NCI-H460 (cell line): ENCODE measurements at regions not wholly inside any gene's neighbourhood (a gene's known extent, or its start where the extent isn't known, plus 50 kb on each side); places are given as distances from the start of the nearest gene placed in this dataset.
"Not testable (repeated sequence)": the region's sequence is repeated elsewhere in the genome, so short reads cannot be mapped to it uniquely, and the experiment has no call there.

Experiments used
- DNase-seq: peaks from one replicate; pipeline ENCODE4 v3.0.0-alpha.2; 2016; ENCODE audit warnings: low read depth; ENCODE audit errors: extremely low read depth

- no peak for DNase-seq
Observed at GRCh38 chr18:56489893-56490292, 148.5 kb downstream of the TXNL1 start.

DNA sequence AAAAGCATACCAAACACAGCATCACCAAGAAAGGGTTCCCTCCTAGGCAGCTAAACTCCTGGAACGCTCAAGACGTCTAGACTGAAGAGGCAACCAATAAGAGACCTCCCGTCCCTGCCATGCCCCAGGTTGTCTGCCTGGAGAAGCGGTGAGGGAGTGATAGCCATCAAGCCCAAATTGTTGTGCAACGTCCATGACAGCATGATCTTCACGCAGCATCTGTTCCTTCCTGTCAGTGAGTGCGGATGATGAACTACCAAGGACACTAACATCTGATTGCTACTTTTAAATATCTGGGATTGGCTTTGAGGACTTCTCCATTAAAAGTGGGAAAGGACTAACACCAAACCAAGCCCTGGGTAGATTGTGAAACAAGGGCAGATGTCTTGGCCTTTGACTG lies 149.7 kb downstream of the TXNL1 start:
- no peak for DNase-seq

GRCh38 chr18:56487801-56488200 lies 150.6 kb downstream of the TXNL1 start:
- no peak for DNase-seq

- no peak for DNase-seq
Observed at GRCh38 chr18:56483386-56483785, 155.0 kb downstream of the TXNL1 start.

GRCh38 chr18:56482813-56483212 lies 155.6 kb downstream of the TXNL1 start:
- DNase-seq: not testable (repeated sequence)

DNA sequence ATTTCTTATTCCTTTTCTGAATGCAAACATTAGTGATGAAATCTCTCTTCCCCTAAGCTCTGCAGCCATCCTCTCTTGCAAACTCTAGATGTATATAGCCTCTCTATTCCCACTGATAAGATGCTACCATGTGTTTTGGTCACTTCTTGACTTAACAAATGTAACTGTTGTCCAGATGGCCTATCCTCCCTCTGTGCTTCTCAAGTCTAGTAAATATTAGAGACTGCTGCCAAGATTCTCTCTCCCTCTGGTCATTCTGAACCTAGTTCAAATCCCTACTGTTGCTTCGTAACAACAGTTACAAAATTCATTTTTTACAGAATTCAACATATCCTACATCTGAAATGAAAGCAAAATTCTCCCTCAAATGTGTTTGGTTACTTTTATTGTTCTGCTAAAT lies 156.6 kb downstream of the TXNL1 start:
- DNase-seq: no peak

GRCh38 chr18:56479841-56480240 lies 158.6 kb downstream of the TXNL1 start:
- no peak for DNase-seq

GRCh38 chr18:56475250-56475649 lies 163.1 kb downstream of the TXNL1 start:
- DNase-seq: no peak

- DNase-seq: no peak
Observed at GRCh38 chr18:56473400-56474024, 164.9 kb downstream of the TXNL1 start.

DNA sequence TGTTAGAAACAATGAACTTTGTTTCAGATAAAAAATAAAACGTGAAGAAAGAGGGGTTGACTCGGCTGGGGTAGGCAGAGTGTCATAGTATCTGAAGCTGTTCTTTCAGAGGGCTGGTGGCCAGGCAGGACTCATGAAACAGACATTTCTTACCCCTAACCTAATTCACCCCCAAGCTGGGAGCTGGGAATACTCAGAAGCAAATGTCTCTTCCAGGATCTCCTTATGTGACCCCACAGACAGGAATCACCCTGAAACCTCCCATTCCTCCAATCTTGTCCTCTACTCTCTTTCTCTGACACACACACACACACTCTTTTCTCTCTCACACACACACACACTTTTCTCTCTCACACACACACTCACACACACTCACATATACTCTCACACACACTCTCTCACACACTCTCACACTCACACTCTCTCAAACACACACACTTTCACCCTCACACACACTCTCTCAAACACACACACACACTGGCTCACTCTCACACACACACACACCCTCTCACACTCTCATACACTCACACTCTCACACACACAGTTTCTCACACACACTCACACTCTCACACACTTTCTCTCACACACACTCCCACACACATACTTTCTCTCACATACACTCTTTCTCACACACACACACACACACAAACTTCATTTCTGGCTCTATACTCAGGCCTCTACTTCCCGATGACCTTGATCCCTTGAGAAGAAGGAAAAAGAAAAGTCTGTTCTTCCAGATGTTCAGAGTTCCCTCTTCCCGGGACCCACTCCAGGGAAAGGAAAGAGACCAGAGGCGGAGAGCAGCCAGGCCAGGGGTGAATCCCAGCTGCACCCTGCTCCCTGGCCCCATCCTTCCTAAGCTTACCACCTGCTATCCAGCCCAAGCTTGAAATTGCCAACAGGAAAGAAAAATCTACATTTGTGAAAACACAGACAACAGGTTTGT lies 167.7 kb downstream of the TXNL1 start:
- DNase-seq: no peak

DNA sequence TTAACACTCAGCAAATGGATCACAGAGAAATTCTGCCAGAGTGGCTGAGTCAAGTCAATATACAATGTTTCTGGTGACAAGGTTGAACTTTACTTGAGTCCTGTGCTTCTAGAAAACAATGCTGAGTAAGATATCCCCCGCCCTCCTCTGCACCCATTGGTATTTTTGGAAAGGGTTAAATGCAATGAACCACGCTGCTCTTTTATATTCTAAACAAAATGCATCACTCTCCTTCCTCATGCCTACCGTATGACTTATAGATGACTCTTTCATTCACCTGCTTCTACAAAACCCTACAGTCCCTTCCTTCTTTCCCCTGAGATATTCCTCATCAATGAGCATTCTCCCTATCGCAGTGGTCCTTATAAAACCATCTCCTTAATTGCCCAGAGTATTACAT lies 168.8 kb downstream of the TXNL1 start:
- no peak for DNase-seq

DNA sequence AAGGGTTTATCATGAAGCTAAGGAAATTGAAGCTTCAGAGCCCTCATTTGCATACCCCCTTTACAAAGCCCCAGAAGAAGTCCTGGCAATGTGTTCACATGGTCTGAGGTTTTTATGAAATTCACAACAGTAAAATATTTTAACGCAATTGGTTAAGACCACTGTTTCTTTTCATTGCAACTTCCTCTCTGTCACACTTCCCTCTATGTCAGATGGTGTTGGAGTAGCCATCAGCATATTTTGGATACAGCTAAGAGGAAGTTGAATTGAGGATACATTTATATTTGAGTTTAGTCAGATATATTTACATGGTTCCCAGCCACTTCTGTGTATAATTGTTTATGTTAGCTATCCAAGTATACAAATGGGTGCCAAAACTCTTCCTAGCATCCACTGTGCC lies 170.0 kb downstream of the TXNL1 start:
- no peak for DNase-seq

- no peak for DNase-seq
Observed at GRCh38 chr18:56462276-56462675, 176.1 kb downstream of the TXNL1 start.

- no peak for DNase-seq
Observed at GRCh38 chr18:56461151-56461550, 177.2 kb downstream of the TXNL1 start.

DNA sequence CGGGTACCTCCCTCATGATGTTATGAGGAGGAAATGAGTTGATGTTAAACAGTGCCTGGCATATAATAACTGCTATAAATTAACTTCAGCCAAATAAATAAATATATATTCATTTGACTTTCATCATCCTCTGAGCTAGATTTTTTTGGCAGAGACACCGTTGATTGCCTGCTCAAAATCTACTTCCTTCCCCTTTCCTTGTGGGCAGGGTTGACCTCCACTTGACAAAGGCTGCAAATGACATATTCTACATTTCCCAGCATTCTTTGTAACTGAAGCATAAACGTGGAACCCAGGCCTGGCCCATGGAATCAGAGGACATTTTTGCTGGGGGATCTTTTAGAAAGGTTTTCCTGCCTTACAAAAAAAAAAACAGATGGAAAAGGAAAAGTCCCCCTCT lies 177.8 kb downstream of the TXNL1 start:
- DNase-seq: no peak

DNA sequence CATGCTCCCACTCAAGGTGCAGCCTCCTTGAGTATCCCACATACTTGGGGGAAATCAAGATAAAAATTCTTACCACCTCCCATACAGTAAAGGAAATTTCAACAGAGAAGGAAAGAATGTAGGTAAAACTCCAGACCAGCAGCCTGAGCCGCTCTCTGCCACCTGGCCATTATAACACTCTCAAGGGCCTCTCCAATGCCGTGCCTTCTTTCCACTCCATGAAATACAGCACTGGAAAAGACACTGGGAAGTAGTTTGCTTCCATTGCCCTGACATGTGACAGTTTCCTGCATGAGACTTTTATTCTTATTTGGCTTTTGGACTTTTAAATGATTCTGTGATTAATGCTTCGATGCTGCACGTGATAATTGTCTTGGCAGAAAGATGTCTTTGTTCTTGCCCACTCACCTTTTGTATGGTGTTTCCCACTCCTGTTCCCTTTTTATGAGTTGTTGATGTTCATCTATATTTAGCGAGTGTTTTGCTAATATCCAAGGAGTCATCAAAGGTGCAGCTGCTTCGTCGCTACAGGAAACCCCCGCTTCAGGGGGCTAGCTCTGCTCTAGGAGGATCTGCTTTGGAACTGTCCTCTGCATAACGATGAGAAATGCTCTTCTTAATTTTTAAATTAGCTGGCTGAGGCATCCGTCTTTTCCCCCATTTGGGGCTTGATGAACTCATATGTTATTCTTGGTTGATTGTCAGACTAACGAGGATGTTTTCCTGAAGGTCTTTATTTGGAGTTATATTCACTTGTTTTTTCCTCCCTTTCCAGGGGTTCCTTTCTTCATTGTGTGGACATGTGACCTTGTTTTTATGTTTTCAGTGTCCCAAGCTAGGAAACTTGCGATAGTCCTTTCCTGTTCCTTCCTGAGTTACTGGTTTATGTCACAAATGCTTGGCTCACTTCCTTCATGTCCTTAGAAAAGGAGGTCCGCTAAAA lies 179.4 kb downstream of the TXNL1 start:
- no peak for DNase-seq

DNA sequence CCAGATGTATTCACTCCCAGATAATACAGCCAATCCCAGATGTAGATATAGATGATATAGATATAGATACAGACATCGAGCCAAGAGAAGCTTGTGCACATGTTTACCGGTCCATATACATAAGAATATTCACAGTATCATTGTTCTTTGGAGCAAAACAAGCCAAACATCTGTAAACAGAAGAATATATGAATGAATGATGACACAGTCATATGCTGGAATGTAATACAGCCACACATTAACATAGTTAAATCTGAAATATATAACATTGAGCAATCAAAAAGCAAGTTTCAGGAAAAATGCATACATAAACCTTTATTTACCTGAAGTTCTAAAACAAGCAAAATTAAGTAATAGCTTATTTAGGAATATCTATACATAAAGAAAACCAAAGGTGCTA lies 182.5 kb downstream of the TXNL1 start:
- no peak for DNase-seq

DNA sequence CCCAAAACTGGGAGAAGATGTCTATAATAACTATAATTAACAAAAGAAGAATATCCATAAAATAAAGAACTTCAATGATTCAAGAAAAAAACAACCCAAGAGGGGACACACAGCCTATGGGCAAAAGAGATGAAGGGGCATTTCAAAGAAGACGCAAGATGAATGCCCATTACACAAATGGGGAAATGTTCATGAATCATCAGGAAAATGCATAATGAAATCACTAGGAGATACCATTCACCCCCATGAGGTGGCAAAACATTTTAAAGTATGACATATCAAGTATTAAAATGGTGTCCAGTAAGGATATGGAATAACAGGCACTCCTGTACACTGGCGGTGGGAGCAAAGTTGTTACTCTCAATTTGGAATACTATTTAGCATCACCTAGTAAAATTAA lies 183.3 kb downstream of the TXNL1 start:
- no peak for DNase-seq

- no peak for DNase-seq
Observed at GRCh38 chr18:56453631-56454030, 184.8 kb downstream of the TXNL1 start.

- no peak for DNase-seq
Observed at GRCh38 chr18:56451188-56451587, 187.2 kb downstream of the TXNL1 start.

- DNase-seq: no peak
Observed at GRCh38 chr18:56448751-56449150, 189.6 kb downstream of the TXNL1 start.
